Duodenal mucosa (tissue), 2 donors: ENCODE measurements at regions not wholly inside any gene's neighbourhood (a gene's known extent, or its start where the extent isn't known, plus 50 kb on each side); places are given as distances from the start of the nearest gene placed in this dataset.

Source experiments
- H3K27ac ChIP-seq: one replicate; pipeline ENCODE4 v1.7.0; 2013; ENCODE audit warnings: low read depth, low read length
- H3K27me3 ChIP-seq, 2 donors: one replicate each; pipeline ENCODE4 v1.7.0; 2013; ENCODE audit warnings: low read length in 2 of 2, control low read depth in 1 of 2; ENCODE audit not compliant: insufficient read depth in 2 of 2, control insufficient read depth in 1 of 2
- H3K36me3 ChIP-seq, 2 donors: one replicate each; pipeline ENCODE4 v1.7.0; 2013; ENCODE audit warnings: low read length in 2 of 2, control low read depth in 1 of 2; ENCODE audit not compliant: insufficient read depth in 2 of 2, control insufficient read depth in 1 of 2
- H3K4me1 ChIP-seq, 2 donors: one replicate each; pipeline ENCODE4 v1.7.0; 2013; ENCODE audit warnings: low read length in 2 of 2, control low read depth in 1 of 2; ENCODE audit not compliant: insufficient read depth in 2 of 2, control insufficient read depth in 1 of 2
- H3K4me3 ChIP-seq, 2 donors: one replicate each; pipeline ENCODE4 v1.7.0; 2013; ENCODE audit warnings: low read length in 2 of 2, low read depth in 1 of 2
- H3K9ac ChIP-seq, 2 donors: one replicate each; pipeline ENCODE4 v1.7.0; 2013; ENCODE audit warnings: low read length in 2 of 2, low read depth in 1 of 2
- H3K9me3 ChIP-seq, 2 donors: one replicate each; pipeline ENCODE4 v1.7.0; 2013; ENCODE audit warnings: low read length in 2 of 2, control low read depth in 1 of 2; ENCODE audit not compliant: control insufficient read depth in 1 of 2

DNA sequence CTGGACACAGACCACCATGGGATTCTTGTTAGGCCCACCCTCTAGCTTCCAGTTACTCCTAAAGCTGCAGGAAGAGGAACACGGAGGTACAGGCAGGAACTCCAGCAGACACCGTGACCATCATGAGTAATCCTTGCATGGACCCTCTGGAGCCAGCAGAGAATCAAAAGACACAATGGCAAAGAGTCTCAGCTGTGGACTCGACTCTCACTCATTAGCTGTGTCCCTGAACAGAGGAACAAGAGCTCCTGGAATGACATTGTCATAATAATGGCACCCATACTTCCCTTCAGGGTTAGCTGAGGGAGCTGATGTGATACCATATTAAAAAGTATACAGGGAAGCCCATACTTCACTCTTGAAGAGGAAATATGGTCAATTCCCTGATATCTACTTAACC lies 176.3 kb upstream of the ASIC2 start:
- no peaks in the 10 kb centered on the region for H3K4me1 ChIP-seq
- H3K27me3 ChIP-seq: peaks cover 0 to 1% of the 10 kb centered on the region in 2 donors
- H3K36me3 ChIP-seq: no peaks in the 10 kb centered on the region
- no peaks in the 10 kb centered on the region for H3K9me3 ChIP-seq
- H3K4me3 ChIP-seq: no peak overlapping the region
- H3K27ac ChIP-seq: no peak overlapping the region
- H3K9ac ChIP-seq: no peak overlapping the region

- no peaks in the 10 kb centered on the region for H3K4me1 ChIP-seq
- no peak overlapping the region for H3K9ac ChIP-seq
- no peaks in the 10 kb centered on the region for H3K9me3 ChIP-seq
- H3K27ac ChIP-seq: no peak overlapping the region
- peaks cover 0 to 4% of the 10 kb centered on the region in 2 donors for H3K27me3 ChIP-seq
- H3K4me3 ChIP-seq: no peak overlapping the region
- no peaks in the 10 kb centered on the region for H3K36me3 ChIP-seq
Measured at GRCh38 chr17:33469911-33470310, 176.8 kb upstream of the ASIC2 start.

DNA sequence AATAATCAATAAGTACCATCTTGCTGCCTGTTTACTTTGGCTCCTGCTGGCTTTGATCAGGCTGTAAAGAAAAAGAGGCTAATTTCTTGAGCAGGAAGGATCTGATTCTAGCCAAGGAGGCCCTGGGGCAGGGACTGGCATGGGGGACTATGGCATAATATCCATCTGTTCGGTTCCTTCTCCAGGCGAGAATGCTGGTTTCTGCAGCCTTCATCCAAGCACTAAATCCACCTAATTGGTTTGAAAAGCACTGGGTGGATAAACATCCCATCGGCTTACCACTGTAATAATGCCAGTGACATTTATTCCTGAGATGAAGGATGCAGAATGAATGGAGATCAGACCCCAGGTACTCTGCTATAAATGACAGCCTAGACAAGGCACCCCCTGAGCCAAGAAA lies 180.0 kb upstream of the ASIC2 start:
- Histone ChIP-seq H3K27me3 (peaks cover 0 to 4% of the 10 kb centered on the region in 2 donors), H3K9me3 (no peaks in the 10 kb centered on the region), H3K4me1 (no peaks in the 10 kb centered on the region), H3K9ac (no peak overlapping the region), H3K4me3 (no peak overlapping the region), H3K27ac (no peak overlapping the region), H3K36me3 (no peaks in the 10 kb centered on the region)

GRCh38 chr17:33474789-33475188 lies 181.7 kb upstream of the ASIC2 start:
- Histone ChIP-seq H3K27ac (no peak overlapping the region), H3K36me3 (no peaks in the 10 kb centered on the region), H3K27me3 (peaks cover 0 to 4% of the 10 kb centered on the region in 2 donors), H3K9me3 (no peaks in the 10 kb centered on the region), H3K9ac (no peak overlapping the region), H3K4me1 (no peaks in the 10 kb centered on the region), H3K4me3 (no peak overlapping the region)

DNA sequence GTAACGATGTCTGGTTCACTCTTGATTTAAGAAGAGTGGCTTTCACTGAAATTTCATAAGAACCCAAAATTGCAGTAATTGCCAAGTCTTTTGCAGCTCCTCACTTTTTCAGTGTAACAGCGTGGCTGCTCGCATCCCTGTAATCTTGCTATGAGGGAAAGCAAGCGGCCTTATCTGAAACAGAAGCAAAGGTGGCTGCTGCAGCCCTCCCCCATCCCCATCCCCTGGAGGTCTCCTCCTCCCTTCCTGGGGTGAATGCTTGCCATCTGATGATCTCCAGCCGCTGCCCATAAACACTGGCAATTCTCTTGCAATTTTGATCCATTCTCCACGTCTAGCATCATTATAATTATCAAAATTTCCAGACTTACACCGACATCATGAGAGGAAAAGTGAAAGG lies 182.5 kb upstream of the ASIC2 start:
- no peak overlapping the region for H3K9ac ChIP-seq
- H3K27ac ChIP-seq: no peak overlapping the region
- no peaks in the 10 kb centered on the region for H3K36me3 ChIP-seq
- H3K4me3 ChIP-seq: no peak overlapping the region
- peaks cover 0 to 4% of the 10 kb centered on the region in 2 donors for H3K27me3 ChIP-seq
- no peaks in the 10 kb centered on the region for H3K4me1 ChIP-seq
- H3K9me3 ChIP-seq: no peaks in the 10 kb centered on the region

GRCh38 chr17:33481652-33482051 lies 188.6 kb upstream of the ASIC2 start:
- no peaks in the 10 kb centered on the region for H3K36me3 ChIP-seq
- H3K27ac ChIP-seq: no peak overlapping the region
- no peak overlapping the region for H3K4me3 ChIP-seq
- no peaks in the 10 kb centered on the region for H3K9me3 ChIP-seq
- no peaks in the 10 kb centered on the region for H3K4me1 ChIP-seq
- H3K27me3 ChIP-seq: no peaks in the 10 kb centered on the region
- no peak overlapping the region for H3K9ac ChIP-seq

DNA sequence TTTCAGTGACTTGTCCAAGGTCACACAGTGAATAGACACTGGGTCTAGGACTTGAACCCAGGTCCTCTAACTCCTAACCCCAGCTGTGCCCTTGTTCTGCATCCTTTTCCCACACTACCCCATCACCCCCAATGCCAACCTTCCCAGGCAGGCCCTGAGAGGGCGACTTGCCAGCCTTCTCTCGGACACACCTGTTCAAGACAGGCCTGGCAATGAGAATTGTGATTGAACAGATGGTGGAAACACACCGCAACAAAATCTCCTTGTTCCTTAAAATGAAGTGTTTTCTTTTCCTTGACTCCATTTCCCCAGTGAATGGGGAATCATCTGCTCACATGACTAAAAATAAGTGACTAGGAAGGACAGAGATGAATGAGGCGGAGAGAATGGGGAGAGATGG lies 189.5 kb upstream of the ASIC2 start:
- H3K4me3 ChIP-seq: no peak overlapping the region
- no peaks in the 10 kb centered on the region for H3K27me3 ChIP-seq
- no peaks in the 10 kb centered on the region for H3K9me3 ChIP-seq
- H3K9ac ChIP-seq: no peak overlapping the region
- no peaks in the 10 kb centered on the region for H3K36me3 ChIP-seq
- H3K27ac ChIP-seq: no peak overlapping the region
- H3K4me1 ChIP-seq: no peaks in the 10 kb centered on the region

DNA sequence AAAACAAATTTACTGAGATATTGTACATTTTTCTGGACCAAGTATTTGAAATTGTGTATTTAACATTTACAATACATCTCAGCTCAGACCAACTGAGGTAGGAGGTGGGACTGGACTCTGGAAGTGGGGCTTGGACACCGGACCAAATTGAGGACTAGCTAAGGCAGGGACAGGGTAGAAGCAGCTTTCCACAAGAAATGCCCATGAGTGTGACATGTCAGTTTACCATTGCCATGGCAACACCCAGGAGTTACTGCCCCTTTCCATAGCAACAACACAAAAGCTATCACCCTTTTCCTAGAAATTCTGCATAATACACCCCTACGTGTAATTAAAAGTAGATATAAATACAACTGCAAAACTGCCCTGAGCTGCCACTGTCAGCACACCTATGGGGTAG lies 191.5 kb upstream of the ASIC2 start:
- Histone ChIP-seq H3K4me1 (no peaks in the 10 kb centered on the region), H3K9ac (no peak overlapping the region), H3K36me3 (no peaks in the 10 kb centered on the region)

GRCh38 chr17:33486135-33486885 lies 193.2 kb upstream of the ASIC2 start:
- no peaks in the 10 kb centered on the region for H3K27me3 ChIP-seq
- H3K9me3 ChIP-seq: no peaks in the 10 kb centered on the region
- no peak overlapping the region for H3K9ac ChIP-seq
- H3K4me3 ChIP-seq: no peak overlapping the region
- no peaks in the 10 kb centered on the region for H3K4me1 ChIP-seq
- no peak overlapping the region for H3K27ac ChIP-seq
- H3K36me3 ChIP-seq: no peaks in the 10 kb centered on the region

More for the DNA sequence above, 191.5 kb upstream of the ASIC2 start:
- Histone ChIP-seq H3K9me3 (no peaks in the 10 kb centered on the region), H3K27ac (no peak overlapping the region), H3K4me3 (no peak overlapping the region), H3K27me3 (no peaks in the 10 kb centered on the region)

GRCh38 chr17:33487187-33487879 lies 194.2 kb upstream of the ASIC2 start:
- Histone ChIP-seq H3K4me1 (no peaks in the 10 kb centered on the region), H3K36me3 (no peaks in the 10 kb centered on the region), H3K27me3 (no peaks in the 10 kb centered on the region), H3K27ac (no peak overlapping the region), H3K9ac (no peak overlapping the region), H3K9me3 (no peaks in the 10 kb centered on the region), H3K4me3 (no peak overlapping the region)
